OCI-LY1 (cell line): ENCODE measurements at regions not wholly inside any gene's neighbourhood (a gene's known extent, or its start where the extent isn't known, plus 50 kb on each side); places are given as distances from the start of the nearest gene placed in this dataset.

Source experiments
- EZH2 ChIP-seq: fragments of 200-600 bp; sonication (generic), shearing (Covaris generic); IDR thresholded peaks from 2 replicates; pipeline ENCODE4 v1.8.0; 2017; ENCODE audit warnings: borderline replicate concordance, mixed run types, mild to moderate bottlenecking, antibody characterized with exemption, low read length, moderate library complexity, mixed read lengths
- TF ChIP-seq, protein P1 (sequence below): fragments of 200-600 bp; sonication (generic), shearing (Covaris generic); IDR thresholded peaks from 2 replicates; pipeline ENCODE4 v1.5.1; 2017; ENCODE audit warnings: mild to moderate bottlenecking, antibody characterized with exemption, low read length, moderate library complexity, mixed read lengths

DNA sequence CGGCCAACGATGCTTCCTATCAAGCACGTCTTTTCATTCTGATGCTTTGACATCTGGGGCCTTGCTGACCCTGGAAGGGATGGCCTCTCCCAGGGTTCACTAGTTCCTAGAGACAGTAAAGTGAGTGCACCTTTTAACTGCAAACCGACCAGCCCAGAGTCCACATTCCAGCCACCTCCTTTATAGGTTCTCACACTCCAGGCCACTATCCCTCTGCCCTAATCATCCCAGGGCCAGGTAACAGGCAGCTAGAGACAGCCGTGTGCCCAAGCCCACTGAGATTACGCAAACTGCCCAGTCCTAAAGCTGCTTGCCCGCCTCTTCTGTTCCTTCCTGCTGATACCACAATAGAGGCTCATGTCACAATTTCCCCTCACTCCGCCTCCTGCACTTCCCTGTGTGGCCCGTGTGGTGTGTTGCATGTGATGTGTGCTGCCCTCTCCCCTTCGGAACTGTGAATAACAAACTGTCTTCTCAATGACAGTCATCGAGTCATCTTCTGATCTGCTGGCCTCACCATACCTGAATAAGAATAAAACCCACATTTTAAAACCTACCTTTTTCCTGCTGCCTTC, 123.7 kb upstream of the EXOC2 start:
- no peak for TF ChIP-seq EZH2
- TF ChIP-seq, protein P1, sequence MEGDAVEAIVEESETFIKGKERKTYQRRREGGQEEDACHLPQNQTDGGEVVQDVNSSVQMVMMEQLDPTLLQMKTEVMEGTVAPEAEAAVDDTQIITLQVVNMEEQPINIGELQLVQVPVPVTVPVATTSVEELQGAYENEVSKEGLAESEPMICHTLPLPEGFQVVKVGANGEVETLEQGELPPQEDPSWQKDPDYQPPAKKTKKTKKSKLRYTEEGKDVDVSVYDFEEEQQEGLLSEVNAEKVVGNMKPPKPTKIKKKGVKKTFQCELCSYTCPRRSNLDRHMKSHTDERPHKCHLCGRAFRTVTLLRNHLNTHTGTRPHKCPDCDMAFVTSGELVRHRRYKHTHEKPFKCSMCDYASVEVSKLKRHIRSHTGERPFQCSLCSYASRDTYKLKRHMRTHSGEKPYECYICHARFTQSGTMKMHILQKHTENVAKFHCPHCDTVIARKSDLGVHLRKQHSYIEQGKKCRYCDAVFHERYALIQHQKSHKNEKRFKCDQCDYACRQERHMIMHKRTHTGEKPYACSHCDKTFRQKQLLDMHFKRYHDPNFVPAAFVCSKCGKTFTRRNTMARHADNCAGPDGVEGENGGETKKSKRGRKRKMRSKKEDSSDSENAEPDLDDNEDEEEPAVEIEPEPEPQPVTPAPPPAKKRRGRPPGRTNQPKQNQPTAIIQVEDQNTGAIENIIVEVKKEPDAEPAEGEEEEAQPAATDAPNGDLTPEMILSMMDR = no peak
